ENCODE measurements at regions not wholly inside any gene's neighbourhood (a gene's known extent, or its start where the extent isn't known, plus 50 kb on each side); places are given as distances from the start of the nearest gene placed in this dataset.

DNA sequence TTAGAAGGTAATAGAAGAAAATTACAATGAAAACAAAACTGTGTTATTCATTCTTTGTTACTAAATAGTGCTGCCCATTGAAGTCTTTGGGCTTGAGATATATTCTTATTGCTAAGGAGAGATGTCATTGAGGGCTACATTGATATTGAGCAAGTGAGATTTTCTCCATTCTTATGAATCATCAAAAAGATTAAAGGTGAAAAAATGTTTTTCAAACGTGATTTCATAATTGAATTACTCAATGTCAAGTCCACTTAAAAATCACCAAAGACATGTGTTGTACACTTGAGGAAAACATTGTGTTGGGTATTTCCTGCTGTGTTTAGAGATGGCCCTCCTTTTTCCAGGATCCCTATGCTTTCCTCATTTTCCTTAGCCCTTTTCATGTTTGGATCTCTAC, 448.1 kb downstream of the NFIB start:
- peaks cover 6% of the 10 kb centered on the region in 2 donors for H3K4me1 ChIP-seq (replicated peaks in 1 of 2)
- no peak for ATAC-seq (replicated peaks in 6 of 8)
- in situ Hi-C loops (cut with MboI; ENCODE audit: low pct_unique_long_range_greater_than_20kb in 2 of 9, low sequenced_read_pairs in 9 of 9, unreplicated experiment in 9 of 9): no loop called here
- no peak overlapping the region for H3K27ac ChIP-seq
- no peak overlapping the region for H3K4me3 ChIP-seq
- WGBS, 10 experiments: 0 to 100% (median 81%) methylated on average over 1 of the region's 1 CpG; no CpG with 5 or more reads in 2 of the 10 experiments

DNA sequence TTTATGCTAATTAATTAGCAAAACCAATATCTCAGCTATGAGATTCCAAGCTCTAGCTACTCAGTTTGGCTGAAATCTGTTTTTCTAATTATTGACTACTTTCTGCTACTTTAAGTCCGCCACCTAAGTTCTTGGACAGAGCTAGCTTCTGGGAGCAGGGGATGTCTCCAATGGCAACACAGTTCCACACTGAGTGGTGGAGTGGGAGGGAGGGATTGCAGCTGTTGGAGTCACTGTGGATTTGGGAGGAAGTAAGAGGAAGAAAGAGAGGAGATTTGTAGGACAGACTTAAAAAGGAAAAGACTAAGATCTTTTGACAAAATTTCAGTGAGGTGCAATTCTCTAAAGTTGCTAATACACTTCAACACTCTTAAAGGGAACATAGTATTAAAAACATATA, 450.8 kb downstream of the NFIB start:
- WGBS, 10 experiments: 33 to 80% (median 71%) methylated on average over 1 of the region's 1 CpG; no CpG with 5 or more reads in 4 of the 10 experiments
- no peak overlapping the region for H3K4me3 ChIP-seq
- peaks cover 10 to 17% of the 10 kb centered on the region in 2 donors for H3K4me1 ChIP-seq (replicated peaks in 1 of 2)
- ATAC-seq (replicated peaks in 6 of 8): peak in 3 of 8 experiments; percentile 37 to 72 (median 63)
- no peak overlapping the region for H3K27ac ChIP-seq
- in situ Hi-C loops (cut with MboI; ENCODE audit: low pct_unique_long_range_greater_than_20kb in 2 of 9, low sequenced_read_pairs in 9 of 9, unreplicated experiment in 9 of 9): no loop called here

DNA sequence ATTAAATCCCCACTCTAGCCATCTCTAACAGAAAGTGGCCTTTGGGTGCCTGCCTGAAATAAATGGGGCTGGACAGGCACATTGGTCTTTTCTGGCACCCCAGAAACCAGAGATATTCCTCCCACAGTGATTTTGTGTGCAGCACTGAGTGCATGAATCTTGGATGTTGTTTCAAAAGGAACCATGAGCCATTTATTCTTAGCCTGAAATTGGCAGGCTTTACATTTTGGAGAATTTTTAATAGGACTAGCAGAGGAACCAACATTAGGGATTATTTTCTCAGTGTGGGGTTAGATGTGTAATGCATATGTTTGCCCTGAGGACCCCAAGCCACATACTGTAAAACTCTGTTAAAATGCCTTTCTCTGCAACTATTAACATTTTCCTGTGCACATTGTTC, 451.3 kb downstream of the NFIB start:
- in situ Hi-C loops (cut with MboI; ENCODE audit: low pct_unique_long_range_greater_than_20kb in 2 of 9, low sequenced_read_pairs in 9 of 9, unreplicated experiment in 9 of 9): no loop called here
- Histone ChIP-seq H3K4me3 (no peak overlapping the region), H3K27ac (no peak overlapping the region), H3K4me1 (replicated peaks in 1 of 2) (peaks cover 10 to 17% of the 10 kb centered on the region in 2 donors)
- peak in 1 of 8 experiments; percentile 36 for ATAC-seq (replicated peaks in 6 of 8)

GRCh38 chr9:13860946-13861640, 452.8 kb downstream of the NFIB start:
- H3K27ac ChIP-seq: no peak overlapping the region
- ATAC-seq (replicated peaks in 6 of 8): peak in 1 of 8 experiments; percentile 84
- WGBS, 10 experiments: 28 to 83% (median 46%) methylated on average over 1 to 3 of the region's 3 CpGs
- H3K4me3 ChIP-seq: no peak overlapping the region
- peaks cover 10 to 17% of the 10 kb centered on the region in 2 donors for H3K4me1 ChIP-seq (replicated peaks in 1 of 2)
- in situ Hi-C loops (cut with MboI; ENCODE audit: low pct_unique_long_range_greater_than_20kb in 2 of 9, low sequenced_read_pairs in 9 of 9, unreplicated experiment in 9 of 9): no loop called here

GRCh38 chr9:13860019-13860418, 453.9 kb downstream of the NFIB start:
- 38 to 100% (median 81%) methylated on average over 1 to 5 of the region's 5 CpGs for WGBS, 10 experiments
- in situ Hi-C loops (cut with MboI; ENCODE audit: low pct_unique_long_range_greater_than_20kb in 2 of 9, low sequenced_read_pairs in 9 of 9, unreplicated experiment in 9 of 9): no loop called here
- Histone ChIP-seq H3K27ac (peak overlapping the region in 1 of 2 donors; percentile 17), H3K4me1 (replicated peaks in 1 of 2) (peaks cover 10 to 17% of the 10 kb centered on the region in 2 donors), H3K4me3 (no peak overlapping the region)
- peak in 1 of 8 experiments; percentile 17 for ATAC-seq (replicated peaks in 6 of 8)

- ATAC-seq (replicated peaks in 6 of 8): no peak
- H3K4me3 ChIP-seq: no peak overlapping the region
- in situ Hi-C loops (cut with MboI; ENCODE audit: low pct_unique_long_range_greater_than_20kb in 2 of 9, low sequenced_read_pairs in 9 of 9, unreplicated experiment in 9 of 9): no loop called here
- no peak overlapping the region for H3K27ac ChIP-seq
- H3K4me1 ChIP-seq (replicated peaks in 1 of 2): peaks cover 10 to 17% of the 10 kb centered on the region in 2 donors
Measured at GRCh38 chr9:13857521-13857920, 456.4 kb downstream of the NFIB start.

GRCh38 chr9:13847270-13847669, 466.7 kb downstream of the NFIB start:
- no peak for ATAC-seq (replicated peaks in 6 of 8)
- WGBS, 10 experiments: 39 to 100% (median 73%) methylated on average over 1 to 2 of the region's 2 CpGs; no CpG with 5 or more reads in 1 of the 10 experiments
- Histone ChIP-seq H3K4me3 (no peak overlapping the region), H3K4me1 (replicated peaks in 1 of 2) (no peaks in the 10 kb centered on the region), H3K27ac (no peak overlapping the region)
- in situ Hi-C loops (cut with MboI; ENCODE audit: low pct_unique_long_range_greater_than_20kb in 2 of 9, low sequenced_read_pairs in 9 of 9, unreplicated experiment in 9 of 9): loop anchor here in 1 of 9 experiments (25.0 kb wide), 1 partner anchor 90 kb away; no protein-coding TSS in a partner anchor

DNA sequence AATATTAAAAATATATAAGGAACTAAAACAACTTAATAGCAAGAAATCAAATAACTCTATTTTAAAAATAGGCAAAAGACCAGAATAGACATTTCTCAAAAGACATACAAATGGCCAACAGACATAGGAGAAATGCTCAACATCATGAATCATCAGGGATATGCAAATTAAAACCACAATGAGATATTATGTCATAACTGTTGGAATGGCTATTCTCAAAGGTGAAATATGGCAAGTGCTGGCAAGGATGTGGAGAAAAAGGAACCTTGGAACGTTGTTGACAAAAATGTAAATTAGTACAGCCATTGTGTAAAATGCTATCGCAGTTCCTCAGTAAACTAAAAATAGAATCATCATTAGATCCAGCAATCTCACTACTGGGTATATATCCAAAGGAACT, 468.5 kb downstream of the NFIB start:
- in situ Hi-C loops (cut with MboI; ENCODE audit: low pct_unique_long_range_greater_than_20kb in 2 of 9, low sequenced_read_pairs in 9 of 9, unreplicated experiment in 9 of 9): loop anchor here in 1 of 9 experiments (25.0 kb wide), 1 partner anchor 92 kb away; no protein-coding TSS in a partner anchor
- Histone ChIP-seq H3K4me1 (replicated peaks in 1 of 2) (no peaks in the 10 kb centered on the region), H3K4me3 (no peak overlapping the region), H3K27ac (no peak overlapping the region)
- 6 to 100% (median 81%) methylated on average over 1 to 2 of the region's 2 CpGs for WGBS, 10 experiments
- peak in 2 of 8 experiments; percentile 55 to 67 for ATAC-seq (replicated peaks in 6 of 8)

DNA sequence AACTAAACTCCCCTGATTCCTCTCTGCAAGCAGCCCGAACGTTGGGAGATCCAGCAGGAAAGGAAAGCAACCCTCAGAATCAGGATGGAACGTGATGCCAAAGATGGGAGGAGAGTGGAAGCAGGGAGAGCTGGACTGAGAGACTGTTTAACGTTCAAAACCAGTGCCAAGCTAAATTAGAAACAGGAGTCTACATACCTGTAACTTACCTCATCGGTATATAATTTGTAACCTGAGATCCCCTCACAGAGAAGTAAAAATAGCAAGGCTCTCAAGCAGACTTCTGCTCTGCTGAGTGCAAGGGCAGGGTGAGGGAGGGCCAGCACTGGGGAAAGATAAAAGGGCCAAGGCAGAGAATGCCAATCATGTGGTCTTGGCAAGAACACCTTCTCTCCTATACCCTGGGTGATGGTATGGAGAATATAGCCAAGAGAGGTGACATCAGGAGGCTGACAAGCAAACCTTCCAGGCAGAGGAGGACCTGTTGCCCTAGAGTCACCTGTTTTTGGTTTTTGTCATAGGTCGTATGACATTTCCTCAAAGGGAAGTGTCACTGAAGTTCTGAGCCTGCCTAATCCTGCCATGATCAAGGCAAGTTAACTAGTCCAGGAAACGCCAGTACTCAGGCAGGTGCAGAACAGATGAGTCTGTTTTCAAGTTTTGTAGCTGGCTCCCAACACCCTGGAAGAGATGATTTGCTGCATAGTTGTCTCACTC, 472.0 kb downstream of the NFIB start:
- in situ Hi-C loops (cut with MboI; ENCODE audit: low pct_unique_long_range_greater_than_20kb in 2 of 9, low sequenced_read_pairs in 9 of 9, unreplicated experiment in 9 of 9): loop anchor here in 1 of 9 experiments (25.0 kb wide), 1 partner anchor 95 kb away; no protein-coding TSS in a partner anchor
- 10 to 84% (median 65%) methylated on average over 2 to 7 of the region's 7 CpGs; no CpG with 5 or more reads in 2 of the 10 experiments for WGBS, 10 experiments
- Histone ChIP-seq H3K27ac (no peak overlapping the region), H3K4me3 (no peak overlapping the region), H3K4me1 (replicated peaks in 1 of 2) (no peaks in the 10 kb centered on the region)
- no peak for ATAC-seq (replicated peaks in 6 of 8)

DNA sequence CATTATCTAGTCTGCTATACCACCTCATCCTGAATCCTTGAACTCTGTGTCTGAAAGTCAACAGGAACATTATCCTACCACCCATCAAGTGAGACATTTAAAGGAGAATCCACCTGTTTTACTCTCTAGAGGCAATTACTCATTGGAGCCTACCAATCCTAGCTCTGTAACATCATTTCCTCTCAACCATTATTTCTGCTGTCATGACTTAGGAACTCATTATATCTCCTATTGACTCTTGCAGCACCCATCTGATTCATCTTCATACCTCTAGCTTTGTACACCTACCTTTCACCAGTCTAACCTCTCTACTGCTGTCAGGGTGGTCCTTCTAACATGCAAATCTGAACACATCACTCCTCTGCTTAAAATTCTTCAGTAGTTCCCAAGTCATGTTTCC, 481.5 kb downstream of the NFIB start:
- in situ Hi-C loops (cut with MboI; ENCODE audit: low pct_unique_long_range_greater_than_20kb in 2 of 9, low sequenced_read_pairs in 9 of 9, unreplicated experiment in 9 of 9): loop anchor here in 1 of 9 experiments (25.0 kb wide), 1 partner anchor 105 kb away; no protein-coding TSS in a partner anchor
- ATAC-seq (replicated peaks in 6 of 8): no peak
- no peak overlapping the region for H3K4me3 ChIP-seq
- H3K4me1 ChIP-seq (replicated peaks in 1 of 2): no peaks in the 10 kb centered on the region
- no peak overlapping the region for H3K27ac ChIP-seq

- no peak for ATAC-seq (replicated peaks in 6 of 8)
- Histone ChIP-seq H3K27ac (no peak overlapping the region), H3K4me1 (replicated peaks in 1 of 2) (no peaks in the 10 kb centered on the region), H3K4me3 (no peak overlapping the region)
- in situ Hi-C loops (cut with MboI; ENCODE audit: low pct_unique_long_range_greater_than_20kb in 2 of 9, low sequenced_read_pairs in 9 of 9, unreplicated experiment in 9 of 9): no loop called here
Measured at GRCh38 chr9:13823026-13823425, 490.9 kb downstream of the NFIB start.

GRCh38 chr9:13817754-13818278, 496.1 kb downstream of the NFIB start:
- WGBS, 10 experiments: 77 to 100% (median 100%) methylated on average over 1 of the region's 1 CpG; no CpG with 5 or more reads in 2 of the 10 experiments
- Histone ChIP-seq H3K27ac (no peak overlapping the region), H3K4me3 (no peak overlapping the region), H3K4me1 (replicated peaks in 1 of 2) (no peaks in the 10 kb centered on the region)
- ATAC-seq (replicated peaks in 6 of 8): no peak
- in situ Hi-C loops (cut with MboI; ENCODE audit: low pct_unique_long_range_greater_than_20kb in 2 of 9, low sequenced_read_pairs in 9 of 9, unreplicated experiment in 9 of 9): no loop called here

- Histone ChIP-seq H3K4me3 (no peak overlapping the region), H3K4me1 (replicated peaks in 1 of 2) (no peaks in the 10 kb centered on the region), H3K27ac (no peak overlapping the region)
- in situ Hi-C loops (cut with MboI; ENCODE audit: low pct_unique_long_range_greater_than_20kb in 2 of 9, low sequenced_read_pairs in 9 of 9, unreplicated experiment in 9 of 9): no loop called here
- ATAC-seq (replicated peaks in 6 of 8): peak in 1 of 8 experiments; percentile 37
- 0 to 100% (median 92%) methylated on average over 1 to 3 of the region's 3 CpGs; no CpG with 5 or more reads in 3 of the 10 experiments for WGBS, 10 experiments
Measured at GRCh38 chr9:13816837-13817236, 497.1 kb downstream of the NFIB start.

All from motor neuron (in vitro differentiated cells).